ENCODE measurements at regions not wholly inside any gene's neighbourhood (a gene's known extent, or its start where the extent isn't known, plus 50 kb on each side); places are given as distances from the start of the nearest gene placed in this dataset.

- TF ChIP-seq CTCF (IDR thresholded peaks at IDR 0.05) (no peak), POLR2A (IDR thresholded peaks at IDR 0.05) (no peak)
Measured at GRCh38 chr13:53180684-53181083, 152.1 kb downstream of the OLFM4 start.
